ENCODE measurements at regions not wholly inside any gene's neighbourhood (a gene's known extent, or its start where the extent isn't known, plus 50 kb on each side); places are given as distances from the start of the nearest gene placed in this dataset.
"Not testable (repeated sequence)": the region's sequence is repeated elsewhere in the genome, so short reads cannot be mapped to it uniquely, and the experiment has no call there.

GRCh38 chr5:131001507-131001906 is 163.5 kb downstream of the HINT1 start:
- Histone ChIP-seq H3K36me3 (replicated peaks; ENCODE audit: low read depth, low read length) (no peaks in the 10 kb centered on the region), H3K9ac (ENCODE audit: low read length) (no peak overlapping the region), H3K4me2 (ENCODE audit: low read length) (no peak overlapping the region), H3K27me3 (ENCODE audit: low read depth, low read length) (no peaks in the 10 kb centered on the region), H4K20me1 (ENCODE audit: insufficient read depth, low read length) (no peaks in the 10 kb centered on the region), H3K4me1 (ENCODE audit: low read length) (no peaks in the 10 kb centered on the region), H3K27ac (ENCODE audit: low read length) (no peak overlapping the region), H3K4me3 (ENCODE audit: low read length) (no peak overlapping the region), H3K9me3 (ENCODE audit: insufficient read depth, low read length) (no peaks in the 10 kb centered on the region), H2AFZ (ENCODE audit: low read depth, low read length) (no peak overlapping the region), H3K79me2 (ENCODE audit: low read length) (no peaks in the 10 kb centered on the region)
- TF ChIP-seq CTCF (IDR thresholded peaks at IDR 0.05; ENCODE audit: low read depth, low read length): no peak
- no peak for TF ChIP-seq EZH2phosphoT487 (IDR thresholded peaks at IDR 0.05; ENCODE audit: low read depth)

- no peak overlapping the region for H3K4me3 ChIP-seq (ENCODE audit: low read length)
- no peaks in the 10 kb centered on the region for H3K4me1 ChIP-seq (ENCODE audit: low read length)
- no peak overlapping the region for H3K27ac ChIP-seq (ENCODE audit: low read length)
- H3K36me3 ChIP-seq (replicated peaks; ENCODE audit: low read depth, low read length): no peaks in the 10 kb centered on the region
- no peaks in the 10 kb centered on the region for H4K20me1 ChIP-seq (ENCODE audit: insufficient read depth, low read length)
- H3K27me3 ChIP-seq (ENCODE audit: low read depth, low read length): no peaks in the 10 kb centered on the region
- no peak overlapping the region for H3K9ac ChIP-seq (ENCODE audit: low read length)
- H2AFZ ChIP-seq (ENCODE audit: low read depth, low read length): no peak overlapping the region
- H3K79me2 ChIP-seq (ENCODE audit: low read length): no peaks in the 10 kb centered on the region
- H3K4me2 ChIP-seq (ENCODE audit: low read length): no peak overlapping the region
- H3K9me3 ChIP-seq (ENCODE audit: insufficient read depth, low read length): no peaks in the 10 kb centered on the region
- no peak for TF ChIP-seq EZH2phosphoT487 (IDR thresholded peaks at IDR 0.05; ENCODE audit: low read depth)
- no peak for TF ChIP-seq CTCF (IDR thresholded peaks at IDR 0.05; ENCODE audit: low read depth, low read length)
Measured at GRCh38 chr5:131000289-131000688, 164.8 kb downstream of the HINT1 start.

GRCh38 chr5:130996720-130997119 is 168.3 kb downstream of the HINT1 start:
- not testable (repeated sequence) for H2AFZ ChIP-seq (ENCODE audit: low read depth, low read length); H3K4me3 ChIP-seq (ENCODE audit: low read length); H3K27ac ChIP-seq (ENCODE audit: low read length); H4K20me1 ChIP-seq (ENCODE audit: insufficient read depth, low read length); H3K79me2 ChIP-seq (ENCODE audit: low read length); H3K4me2 ChIP-seq (ENCODE audit: low read length); H3K27me3 ChIP-seq (ENCODE audit: low read depth, low read length); H3K9me3 ChIP-seq (ENCODE audit: insufficient read depth, low read length); H3K36me3 ChIP-seq (replicated peaks; ENCODE audit: low read depth, low read length); H3K4me1 ChIP-seq (ENCODE audit: low read length); H3K9ac ChIP-seq (ENCODE audit: low read length)

GRCh38 chr5:130995851-130996250 is 169.2 kb downstream of the HINT1 start:
- H2AFZ ChIP-seq (ENCODE audit: low read depth, low read length): no peak overlapping the region
- H3K9me3 ChIP-seq (ENCODE audit: insufficient read depth, low read length): no peaks in the 10 kb centered on the region
- H3K4me2 ChIP-seq (ENCODE audit: low read length): no peak overlapping the region
- no peaks in the 10 kb centered on the region for H3K79me2 ChIP-seq (ENCODE audit: low read length)
- H3K9ac ChIP-seq (ENCODE audit: low read length): no peak overlapping the region
- H3K4me1 ChIP-seq (ENCODE audit: low read length): no peaks in the 10 kb centered on the region
- no peaks in the 10 kb centered on the region for H3K36me3 ChIP-seq (replicated peaks; ENCODE audit: low read depth, low read length)
- H3K4me3 ChIP-seq (ENCODE audit: low read length): no peak overlapping the region
- TF ChIP-seq CTCF (IDR thresholded peaks at IDR 0.05; ENCODE audit: low read depth, low read length): no peak
- TF ChIP-seq EZH2phosphoT487 (IDR thresholded peaks at IDR 0.05; ENCODE audit: low read depth): no peak
- no peaks in the 10 kb centered on the region for H3K27me3 ChIP-seq (ENCODE audit: low read depth, low read length)
- H4K20me1 ChIP-seq (ENCODE audit: insufficient read depth, low read length): no peaks in the 10 kb centered on the region
- no peak overlapping the region for H3K27ac ChIP-seq (ENCODE audit: low read length)

- H3K79me2 ChIP-seq (ENCODE audit: low read length): no peaks in the 10 kb centered on the region
- H3K27ac ChIP-seq (ENCODE audit: low read length): no peak overlapping the region
- no peaks in the 10 kb centered on the region for H4K20me1 ChIP-seq (ENCODE audit: insufficient read depth, low read length)
- no peak overlapping the region for H2AFZ ChIP-seq (ENCODE audit: low read depth, low read length)
- no peak overlapping the region for H3K4me2 ChIP-seq (ENCODE audit: low read length)
- no peak overlapping the region for H3K4me3 ChIP-seq (ENCODE audit: low read length)
- no peaks in the 10 kb centered on the region for H3K27me3 ChIP-seq (ENCODE audit: low read depth, low read length)
- no peaks in the 10 kb centered on the region for H3K36me3 ChIP-seq (replicated peaks; ENCODE audit: low read depth, low read length)
- no peak overlapping the region for H3K9ac ChIP-seq (ENCODE audit: low read length)
- no peaks in the 10 kb centered on the region for H3K9me3 ChIP-seq (ENCODE audit: insufficient read depth, low read length)
- no peaks in the 10 kb centered on the region for H3K4me1 ChIP-seq (ENCODE audit: low read length)
- TF ChIP-seq EZH2phosphoT487 (IDR thresholded peaks at IDR 0.05; ENCODE audit: low read depth) (no peak), CTCF (IDR thresholded peaks at IDR 0.05; ENCODE audit: low read depth, low read length) (no peak)
Measured at GRCh38 chr5:130995254-130995515, 169.9 kb downstream of the HINT1 start.
